ENCODE measurements at regions not wholly inside any gene's neighbourhood (a gene's known extent, or its start where the extent isn't known, plus 50 kb on each side); places are given as distances from the start of the nearest gene placed in this dataset.

- TF ChIP-seq CTCF (IDR thresholded peaks at IDR 0.05) (no peak), POLR2A (IDR thresholded peaks at IDR 0.05) (no peak)
Measured at GRCh38 chr3:127469760-127470159, 120.8 kb downstream of the TPRA1 start.

Measured in esophagus squamous epithelium (tissue), 4 donors.